ENCODE measurements at regions not wholly inside any gene's neighbourhood (a gene's known extent, or its start where the extent isn't known, plus 50 kb on each side); places are given as distances from the start of the nearest gene placed in this dataset.

- ChIA-PET POLR2A (interaction anchor here (0.7 kb wide), 2 partner anchors 8 to 1282 kb away, joined by 3 to 6 read pairs; no protein-coding TSS in a partner anchor), CTCF (ENCODE audit: unreplicated experiment) (no interaction called here)
- Histone ChIP-seq H4K20me1 (ENCODE audit: insufficient read depth, low read length) (no peaks in the 10 kb centered on the region), H2AFZ (ENCODE audit: low read length) (no peak overlapping the region), H3K36me3 (ENCODE audit: insufficient read depth, low read length) (no peaks in the 10 kb centered on the region), H3K27ac (ENCODE audit: low read depth, low read length, poor library complexity, severe bottlenecking) (no peak overlapping the region), H3K4me1 (ENCODE audit: insufficient read depth, low read length, poor library complexity, severe bottlenecking) (no peaks in the 10 kb centered on the region), H3K9me2 (ENCODE audit: insufficient read depth, low read length) (no peaks in the 10 kb centered on the region), H3K4me3 (ENCODE audit: low read depth, low read length, poor library complexity, severe bottlenecking) (no peak overlapping the region), H3K79me2 (ENCODE audit: insufficient read depth, low read depth, low read length) (no peaks in the 10 kb centered on the region), H3K4me2 (ENCODE audit: low read length) (no peak overlapping the region), H3K9me3 (ENCODE audit: low read length) (no peaks in the 10 kb centered on the region)
- DNase-seq (ENCODE audit: low spot score), result no peak
- no peak for TF ChIP-seq EZH2phosphoT487 (IDR thresholded peaks at IDR 0.05; ENCODE audit: borderline replicate concordance, low read depth, low read length)
- no peak for TF ChIP-seq CTCF (conservative IDR thresholded peaks at IDR 0.05; ENCODE audit: low read length)
- intact Hi-C loops (cut with micrococcal nuclease; ENCODE audit: unreplicated experiment), result no loop called here
- no TSS peak for BruUV-seq (replicated peaks)
Observed at GRCh38 chr4:119865789-119866188, 200.9 kb downstream of the MAD2L1 start.

GRCh38 chr4:119865389-119865788 lies 201.3 kb downstream of the MAD2L1 start:
- Histone ChIP-seq H3K27ac (ENCODE audit: low read depth, low read length, poor library complexity, severe bottlenecking) (no peak overlapping the region), H3K4me1 (ENCODE audit: insufficient read depth, low read length, poor library complexity, severe bottlenecking) (no peaks in the 10 kb centered on the region), H2AFZ (ENCODE audit: low read length) (no peak overlapping the region), H3K9me2 (ENCODE audit: insufficient read depth, low read length) (no peaks in the 10 kb centered on the region), H3K4me2 (ENCODE audit: low read length) (no peak overlapping the region), H3K4me3 (ENCODE audit: low read depth, low read length, poor library complexity, severe bottlenecking) (no peak overlapping the region), H4K20me1 (ENCODE audit: insufficient read depth, low read length) (no peaks in the 10 kb centered on the region), H3K79me2 (ENCODE audit: insufficient read depth, low read depth, low read length) (no peaks in the 10 kb centered on the region), H3K9me3 (ENCODE audit: low read length) (no peaks in the 10 kb centered on the region), H3K36me3 (ENCODE audit: insufficient read depth, low read length) (no peaks in the 10 kb centered on the region)
- CTCF ChIA-PET (ENCODE audit: unreplicated experiment), result no interaction called here
- DNase-seq (ENCODE audit: low spot score), result no peak
- POLR2A ChIA-PET, result interaction anchor here (0.7 kb wide), 1 partner anchor 1282 kb away, joined by 3 read pairs; no protein-coding TSS in a partner anchor
- BruUV-seq (replicated peaks), result no TSS peak
- no peak for TF ChIP-seq CTCF (conservative IDR thresholded peaks at IDR 0.05; ENCODE audit: low read length)
- no peak for TF ChIP-seq EZH2phosphoT487 (IDR thresholded peaks at IDR 0.05; ENCODE audit: borderline replicate concordance, low read depth, low read length)
- intact Hi-C loops (cut with micrococcal nuclease; ENCODE audit: unreplicated experiment), result no loop called here

GRCh38 chr4:119861731-119862130 lies 204.9 kb downstream of the MAD2L1 start:
- Histone ChIP-seq H3K27ac (ENCODE audit: low read depth, low read length, poor library complexity, severe bottlenecking) (no peak overlapping the region), H3K4me3 (ENCODE audit: low read depth, low read length, poor library complexity, severe bottlenecking) (no peak overlapping the region), H3K4me2 (ENCODE audit: low read length) (no peak overlapping the region), H3K9me3 (ENCODE audit: low read length) (no peaks in the 10 kb centered on the region), H3K79me2 (ENCODE audit: insufficient read depth, low read depth, low read length) (no peaks in the 10 kb centered on the region), H3K36me3 (ENCODE audit: insufficient read depth, low read length) (no peaks in the 10 kb centered on the region), H4K20me1 (ENCODE audit: insufficient read depth, low read length) (no peaks in the 10 kb centered on the region), H2AFZ (ENCODE audit: low read length) (no peak overlapping the region), H3K9me2 (ENCODE audit: insufficient read depth, low read length) (no peaks in the 10 kb centered on the region), H3K4me1 (ENCODE audit: insufficient read depth, low read length, poor library complexity, severe bottlenecking) (no peaks in the 10 kb centered on the region)
- TF ChIP-seq EZH2phosphoT487 (IDR thresholded peaks at IDR 0.05; ENCODE audit: borderline replicate concordance, low read depth, low read length) (no peak), CTCF (conservative IDR thresholded peaks at IDR 0.05; ENCODE audit: low read length) (no peak)
- ChIA-PET CTCF (ENCODE audit: unreplicated experiment) (no interaction called here), POLR2A (interaction anchor here (0.6 to 1.2 kb wide), 2 partner anchors 13 to 36 kb away, joined by 3 read pairs; no protein-coding TSS in a partner anchor)
- DNase-seq (ENCODE audit: low spot score), result no peak
- intact Hi-C loops (cut with micrococcal nuclease; ENCODE audit: unreplicated experiment), result no loop called here
- BruUV-seq (replicated peaks), result no TSS peak

All from OCI-LY7 (cell line).